ENCODE measurements at regions not wholly inside any gene's neighbourhood (a gene's known extent, or its start where the extent isn't known, plus 50 kb on each side); places are given as distances from the start of the nearest gene placed in this dataset.
"Not testable (repeated sequence)": the region's sequence is repeated elsewhere in the genome, so short reads cannot be mapped to it uniquely, and the experiment has no call there.

DNA sequence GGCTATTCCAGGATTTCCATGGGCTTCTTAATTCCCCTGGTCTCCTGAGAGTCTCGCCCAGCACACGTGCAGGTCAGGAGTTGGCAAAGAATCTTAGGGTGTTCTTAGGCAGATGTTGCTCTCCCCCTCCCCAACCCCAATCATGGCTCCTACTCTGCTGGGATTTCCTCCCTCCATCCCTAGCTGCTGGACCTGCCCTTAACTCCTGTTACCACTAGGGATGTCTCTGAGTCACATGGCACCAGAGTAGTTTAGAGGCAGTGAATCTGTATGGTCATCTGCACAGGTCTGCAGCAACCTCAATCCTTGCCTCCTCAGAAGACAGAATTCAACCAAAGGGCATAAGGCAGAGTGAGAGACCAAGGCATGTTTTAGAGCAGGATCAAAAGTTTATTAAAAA lies 51.8 kb upstream of the CHST3 start:
- H3K36me3 Mint-ChIP-seq (ENCODE audit: low read depth), result no peaks in the 10 kb centered on the region
- H3K4me3 Mint-ChIP-seq, result no peak overlapping the region
- no peak overlapping the region for H3K27ac Mint-ChIP-seq
- H3K4me1 Mint-ChIP-seq (ENCODE audit: low read depth), result peaks cover 6% of the 10 kb centered on the region
- H3K9me3 Mint-ChIP-seq, result no peaks in the 10 kb centered on the region
- intact Hi-C loops (cut with micrococcal nuclease), result no loop called here
- peaks cover 5% of the 10 kb centered on the region for H3K27me3 Mint-ChIP-seq

- peaks cover 6% of the 10 kb centered on the region for H3K4me1 Mint-ChIP-seq (ENCODE audit: low read depth)
- H3K27me3 Mint-ChIP-seq, result peaks cover 5% of the 10 kb centered on the region
- no peaks in the 10 kb centered on the region for H3K9me3 Mint-ChIP-seq
- no peak overlapping the region for H3K4me3 Mint-ChIP-seq
- H3K36me3 Mint-ChIP-seq (ENCODE audit: low read depth), result no peaks in the 10 kb centered on the region
- intact Hi-C loops (cut with micrococcal nuclease), result no loop called here
- H3K27ac Mint-ChIP-seq, result no peak overlapping the region
These were observed 52.8 kb upstream of the CHST3 start for GRCh38 chr10:71911296-71911953.

DNA sequence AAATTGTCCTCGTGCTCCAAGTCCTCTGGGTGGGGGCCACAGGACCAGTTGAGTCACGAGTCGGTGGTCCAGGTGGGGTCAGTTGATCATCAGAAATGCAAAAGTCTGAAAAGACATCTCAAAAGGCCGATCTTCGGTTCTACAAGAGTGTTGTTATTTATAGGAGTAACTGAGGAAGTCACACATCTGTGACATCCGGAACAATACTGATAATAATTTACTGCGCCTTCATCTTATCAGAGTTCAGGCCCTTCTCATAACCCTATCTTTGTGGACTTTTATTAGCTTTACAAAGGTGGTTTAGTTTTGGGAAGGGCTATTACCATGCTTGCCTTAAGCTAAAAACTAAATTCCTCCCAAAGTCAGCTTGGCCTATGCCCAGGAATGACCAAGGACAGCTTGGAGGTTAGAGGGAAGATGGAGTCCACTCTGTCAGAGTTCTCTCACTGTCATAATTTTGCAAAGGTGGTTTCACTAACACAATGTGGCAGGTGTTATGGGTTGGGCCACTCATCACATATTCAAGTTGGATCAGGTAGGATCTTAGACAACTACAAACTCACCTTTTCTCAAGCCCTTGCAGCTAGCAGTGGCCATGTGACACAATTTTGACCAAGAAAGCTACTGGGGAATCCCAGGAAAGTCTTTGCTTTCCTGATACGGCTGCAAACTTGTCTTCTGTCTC lies 54.7 kb upstream of the CHST3 start:
- Mint-ChIP-seq H3K27me3 (peaks cover 8% of the 10 kb centered on the region), H3K27ac (no peak overlapping the region), H3K4me3 (no peak overlapping the region), H3K36me3 (ENCODE audit: low read depth) (no peaks in the 10 kb centered on the region), H3K9me3 (no peaks in the 10 kb centered on the region), H3K4me1 (ENCODE audit: low read depth) (peaks cover 6% of the 10 kb centered on the region)
- intact Hi-C loops (cut with micrococcal nuclease), result no loop called here

- Mint-ChIP-seq H3K4me1 (ENCODE audit: low read depth) (peaks cover 6% of the 10 kb centered on the region), H3K4me3 (no peak overlapping the region), H3K27me3 (peaks cover 8% of the 10 kb centered on the region), H3K36me3 (ENCODE audit: low read depth) (no peaks in the 10 kb centered on the region), H3K27ac (peak overlapping the region; percentile 11), H3K9me3 (no peaks in the 10 kb centered on the region)
- intact Hi-C loops (cut with micrococcal nuclease), result no loop called here
These were observed 55.2 kb upstream of the CHST3 start for GRCh38 chr10:71908998-71909397.

DNA sequence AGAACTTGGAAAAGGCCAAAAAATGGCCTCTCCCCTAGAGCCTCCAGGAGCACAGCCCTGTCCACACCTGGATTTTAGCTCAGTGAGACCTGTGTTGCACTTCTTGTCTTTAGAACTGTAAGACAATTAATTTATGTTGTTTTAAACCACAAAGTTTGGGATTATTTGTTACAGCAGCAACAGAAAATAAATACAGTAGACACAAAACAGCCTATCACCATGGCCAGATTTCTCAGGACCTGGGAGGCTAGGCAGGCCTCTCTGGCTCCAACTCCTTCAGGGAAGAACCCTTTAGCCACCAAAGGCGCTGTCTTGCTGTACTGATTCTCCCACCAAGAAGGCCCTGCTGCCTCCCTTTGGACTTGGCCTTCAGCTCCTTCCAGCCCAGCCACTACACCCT lies 54.1 kb upstream of the PSAP start:
- Mint-ChIP-seq H3K27ac (no peak overlapping the region), H3K9me3 (no peaks in the 10 kb centered on the region), H3K36me3 (ENCODE audit: low read depth) (no peaks in the 10 kb centered on the region), H3K4me3 (no peak overlapping the region), H3K27me3 (peaks cover 3% of the 10 kb centered on the region), H3K4me1 (ENCODE audit: low read depth) (no peaks in the 10 kb centered on the region)
- intact Hi-C loops (cut with micrococcal nuclease), result no loop called here

GRCh38 chr10:71903636-71904250 lies 52.7 kb upstream of the PSAP start:
- H3K36me3 Mint-ChIP-seq (ENCODE audit: low read depth); H3K4me3 Mint-ChIP-seq; H3K27ac Mint-ChIP-seq; H3K9me3 Mint-ChIP-seq; H3K27me3 Mint-ChIP-seq; intact Hi-C loops (cut with micrococcal nuclease); H3K4me1 Mint-ChIP-seq (ENCODE audit: low read depth): not testable (repeated sequence)

DNA sequence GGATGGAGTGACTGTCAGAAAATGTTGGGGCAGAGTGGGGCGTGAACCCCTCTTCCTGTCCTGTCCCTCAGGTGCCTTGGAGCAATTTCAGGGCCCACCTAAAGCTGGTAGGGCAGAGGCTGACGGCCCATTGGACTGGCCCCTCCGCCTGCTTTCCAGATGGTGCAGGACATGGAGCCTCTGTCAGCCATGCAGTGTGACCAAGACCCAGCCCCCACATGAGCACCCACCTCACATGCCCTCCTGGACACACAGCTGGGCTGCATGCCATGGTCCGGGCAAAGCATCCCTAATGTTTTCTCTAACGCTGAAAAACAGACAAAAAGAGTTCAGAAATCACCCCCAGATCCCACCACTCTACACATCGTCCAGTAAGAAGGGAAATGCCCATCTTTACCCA lies 51.3 kb upstream of the PSAP start:
- peaks cover 3% of the 10 kb centered on the region for H3K27me3 Mint-ChIP-seq
- no peak overlapping the region for H3K4me3 Mint-ChIP-seq
- no peaks in the 10 kb centered on the region for H3K9me3 Mint-ChIP-seq
- H3K27ac Mint-ChIP-seq, result no peak overlapping the region
- intact Hi-C loops (cut with micrococcal nuclease), result no loop called here
- no peaks in the 10 kb centered on the region for H3K36me3 Mint-ChIP-seq (ENCODE audit: low read depth)
- peaks cover 9% of the 10 kb centered on the region for H3K4me1 Mint-ChIP-seq (ENCODE audit: low read depth)
